GM18505 (cell line): ENCODE measurements at regions not wholly inside any gene's neighbourhood (a gene's known extent, or its start where the extent isn't known, plus 50 kb on each side); places are given as distances from the start of the nearest gene placed in this dataset.

ENCODE experiments used
- ATAC-seq: cut with Tn5 transposase; IDR thresholded peaks from one replicate; pipeline ENCODE4 v1.9.1; 2021; ENCODE audit not compliant: unreplicated experiment
- POLR2A ChIP-seq: IDR thresholded peaks from 4 replicates; pipeline ENCODE4 v1.6.1; 2011; ENCODE audit warnings: borderline replicate concordance; ENCODE audit not compliant: insufficient read depth, insufficient read length; ENCODE audit errors: extremely low read depth

GRCh38 chr16:79339863-79340262, 260.7 kb downstream of the MAF start:
- no peak for TF ChIP-seq POLR2A
- ATAC-seq = no peak

DNA sequence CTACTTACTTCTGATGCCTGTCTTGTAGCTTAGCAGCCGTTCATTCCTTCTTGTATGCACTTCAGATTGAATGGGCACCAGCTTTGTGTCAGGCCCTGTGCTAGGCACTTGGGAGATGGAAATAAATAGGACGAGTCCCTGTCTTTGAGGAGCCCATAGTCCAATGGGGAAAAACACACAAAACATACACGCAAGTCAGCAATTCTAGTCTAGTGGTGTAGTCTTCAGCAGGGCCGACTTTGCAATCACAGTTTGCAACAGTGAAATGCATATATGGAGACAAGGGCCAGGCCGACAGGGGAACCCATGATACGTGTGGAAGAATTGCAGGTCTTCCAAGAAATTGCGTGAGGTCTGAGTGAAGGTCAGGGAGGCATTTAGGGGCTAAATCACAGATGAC, 262.6 kb downstream of the MAF start:
- no peak for TF ChIP-seq POLR2A
- no peak for ATAC-seq

- no peak for TF ChIP-seq POLR2A
- no peak for ATAC-seq
These were observed 263.9 kb downstream of the MAF start for GRCh38 chr16:79336437-79337229.

- no peak for TF ChIP-seq POLR2A
- no peak for ATAC-seq
These were observed 266.4 kb downstream of the MAF start for GRCh38 chr16:79334127-79334526.

GRCh38 chr16:79331066-79331465, 269.5 kb downstream of the MAF start:
- no peak for ATAC-seq
- no peak for TF ChIP-seq POLR2A

GRCh38 chr16:79329967-79330366, 270.6 kb downstream of the MAF start:
- TF ChIP-seq POLR2A = no peak
- no peak for ATAC-seq

DNA sequence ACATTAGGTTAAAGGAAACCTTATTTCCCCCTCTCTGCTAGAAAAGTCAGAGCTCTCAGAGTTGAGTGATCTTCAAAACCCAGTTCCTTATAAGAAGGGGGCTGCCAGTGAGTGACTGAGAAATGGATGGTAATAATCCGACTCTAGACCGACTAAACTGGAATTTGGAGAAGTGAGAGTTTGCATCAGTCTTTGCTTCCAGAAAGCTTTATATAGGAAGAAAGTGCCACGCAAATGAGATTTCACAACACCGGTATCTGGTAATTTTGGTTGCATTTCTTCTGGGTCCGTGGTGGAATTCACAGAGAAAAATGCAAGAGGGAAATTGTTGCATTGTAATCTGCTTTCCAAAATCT, 271.4 kb downstream of the MAF start:
- no peak for TF ChIP-seq POLR2A
- no peak for ATAC-seq

DNA sequence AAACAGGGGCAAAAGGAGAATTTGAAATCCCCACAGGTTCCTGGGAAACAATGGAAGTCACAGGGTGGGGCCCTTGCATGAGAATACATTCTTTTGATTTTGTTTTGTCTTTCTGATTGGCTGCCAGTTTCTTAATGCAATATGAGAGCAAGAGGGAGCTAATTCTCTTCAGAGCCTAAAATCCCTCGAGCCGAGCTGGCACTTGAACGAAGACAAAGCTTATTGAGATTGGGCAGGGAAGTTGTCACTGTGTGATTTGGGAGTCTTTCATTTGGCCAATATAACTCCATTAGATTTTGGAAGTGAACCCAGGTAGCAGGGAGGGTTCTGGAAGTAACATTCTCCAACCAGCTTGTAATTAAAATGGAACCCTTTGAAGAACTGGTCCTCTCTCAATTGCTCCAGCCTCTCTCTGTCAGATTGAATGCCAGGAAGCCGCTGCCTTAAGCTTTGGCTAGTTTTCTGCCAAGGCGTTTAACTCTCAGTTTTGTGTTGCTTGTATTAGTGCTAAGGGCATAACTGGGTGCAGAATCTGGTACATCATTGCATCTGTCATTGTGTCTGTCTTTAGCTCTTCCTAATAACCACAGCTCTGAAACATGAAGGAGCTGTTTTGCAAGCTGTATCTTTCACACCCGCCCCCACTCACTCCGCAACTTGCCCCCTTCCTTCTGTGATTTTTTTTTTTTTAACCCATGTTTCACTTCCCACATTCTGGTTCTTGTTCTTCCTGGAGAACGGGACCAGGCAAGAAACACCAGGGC, 272.0 kb downstream of the MAF start:
- no peak for ATAC-seq
- no peak for TF ChIP-seq POLR2A

GRCh38 chr16:79327836-79328235, 272.7 kb downstream of the MAF start:
- ATAC-seq = no peak
- TF ChIP-seq POLR2A = no peak

DNA sequence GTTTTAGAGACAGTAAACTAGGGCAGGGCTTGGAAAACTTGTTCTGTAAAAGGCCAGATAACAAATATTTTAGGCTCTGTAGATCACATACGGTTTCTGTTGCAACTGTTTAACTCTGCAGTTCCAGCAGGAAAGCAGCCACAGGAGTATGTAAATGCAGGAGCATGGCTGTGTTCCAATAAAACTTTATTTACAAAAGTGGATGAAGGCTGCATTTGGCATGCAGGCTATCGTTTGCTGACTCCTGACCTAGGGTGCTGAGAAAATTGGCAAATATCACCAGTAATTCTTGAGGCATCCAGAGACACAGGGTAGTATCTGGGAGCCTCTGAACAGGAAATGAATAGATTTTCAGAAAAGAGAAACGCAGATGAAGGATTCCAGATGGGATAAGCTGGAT, 274.0 kb downstream of the MAF start:
- ATAC-seq = no peak
- no peak for TF ChIP-seq POLR2A

DNA sequence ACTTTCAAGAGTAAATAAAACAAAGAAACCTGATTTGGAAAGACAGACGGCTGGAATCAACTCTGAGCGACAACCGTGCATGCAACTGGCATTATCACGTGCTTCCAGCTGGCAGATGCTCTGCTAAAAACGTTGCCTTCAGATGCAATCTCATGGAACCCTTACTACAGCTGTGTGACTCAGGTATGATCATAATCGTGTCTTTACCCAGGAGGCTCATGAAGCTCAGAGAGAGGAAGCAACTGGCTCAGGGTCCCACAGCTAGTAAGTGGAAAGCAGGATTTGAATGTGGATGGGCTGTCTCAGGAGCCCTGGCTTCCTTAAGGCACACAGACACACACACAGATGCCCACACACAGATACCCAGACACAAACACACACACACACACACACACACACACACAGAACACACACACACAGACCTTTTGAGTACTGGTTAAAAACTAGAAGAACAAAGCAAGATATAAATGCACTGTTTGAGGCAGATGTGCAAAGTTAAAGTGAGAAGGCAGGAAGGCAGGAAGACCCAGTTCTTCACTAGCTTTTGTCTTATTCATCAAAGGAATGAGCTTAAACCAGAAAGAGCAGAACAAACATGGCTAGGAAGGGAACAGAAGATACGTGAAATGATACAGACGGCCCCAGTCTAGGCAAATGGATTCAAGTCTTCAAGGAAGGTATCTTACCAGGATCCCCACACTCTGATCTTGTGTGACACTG, 275.2 kb downstream of the MAF start:
- no peak for ATAC-seq
- TF ChIP-seq POLR2A = no peak

GRCh38 chr16:79320956-79321355, 279.6 kb downstream of the MAF start:
- no peak for ATAC-seq

DNA sequence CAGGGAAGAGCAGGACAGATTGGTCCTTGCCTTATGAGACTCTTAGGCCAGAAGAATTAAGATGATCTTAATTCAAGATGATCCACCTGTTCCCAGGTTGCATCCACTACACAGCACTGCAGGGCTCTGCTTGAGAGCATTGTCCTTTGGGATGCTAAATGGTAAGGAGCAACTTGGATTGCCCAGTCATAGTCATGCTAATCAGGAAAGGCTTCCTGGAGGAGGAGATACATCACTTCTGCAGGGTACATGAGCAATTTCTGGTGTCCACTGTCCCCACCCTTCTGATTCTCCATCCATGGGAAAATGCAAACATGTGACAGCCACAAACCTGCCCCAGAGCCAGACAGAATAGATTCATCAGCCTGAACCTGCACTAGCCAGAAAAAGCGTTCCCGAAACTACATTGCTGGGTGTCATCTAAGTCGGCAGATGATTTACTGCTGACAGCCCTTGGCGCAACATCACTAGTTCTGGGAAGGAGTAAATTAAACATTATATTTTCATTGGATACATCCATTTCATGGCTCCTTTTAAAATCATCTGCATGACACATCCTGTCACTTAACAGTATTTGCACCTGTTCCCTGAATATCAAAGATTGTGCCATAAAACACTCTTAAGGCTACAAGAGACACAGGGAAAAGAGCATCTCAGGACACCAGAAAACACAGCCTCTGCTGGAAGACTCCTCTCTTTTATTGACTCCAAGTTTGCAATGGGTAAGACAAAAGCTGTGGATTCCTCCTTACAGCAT, 282.2 kb downstream of the MAF start:
- no peak for ATAC-seq
- no peak for TF ChIP-seq POLR2A

More at GRCh38 chr16:79320956-79321355, 279.6 kb downstream of the MAF start:
- TF ChIP-seq POLR2A = no peak
